MG63 (cell line): ENCODE measurements at regions not wholly inside any gene's neighbourhood (a gene's known extent, or its start where the extent isn't known, plus 50 kb on each side); places are given as distances from the start of the nearest gene placed in this dataset.
A peak's percentile ranks its signal among the peaks of the same experiment; 100 is the strongest.
"Not testable (repeated sequence)": the region's sequence is repeated elsewhere in the genome, so short reads cannot be mapped to it uniquely, and the experiment has no call there.

Experiments used
- DNase-seq: peaks from one replicate; pipeline ENCODE4 v3.0.0-alpha.2; 2020
- H3K27me3 ChIP-seq: fragments of 250-450 bp; sonication (Bioruptor Pico); 2 replicates; pipeline ENCODE4 v1.5.1; 2020; ENCODE audit warnings: mild to moderate bottlenecking, moderate library complexity
- H3K36me3 ChIP-seq: fragments of 250-450 bp; sonication (Bioruptor Pico); 2 replicates; pipeline ENCODE4 v1.5.1; 2020; ENCODE audit warnings: mild to moderate bottlenecking, moderate library complexity
- H3K4me3 ChIP-seq: fragments of 250-450 bp; sonication (Bioruptor Pico); 2 replicates; pipeline ENCODE4 v1.5.1; 2020; ENCODE audit warnings: mild to moderate bottlenecking, moderate library complexity
- H3K9me3 ChIP-seq: fragments of 250-450 bp; sonication (Bioruptor Pico); 2 replicates; pipeline ENCODE4 v1.5.1; 2020; ENCODE audit warnings: mild to moderate bottlenecking, moderate library complexity

DNA sequence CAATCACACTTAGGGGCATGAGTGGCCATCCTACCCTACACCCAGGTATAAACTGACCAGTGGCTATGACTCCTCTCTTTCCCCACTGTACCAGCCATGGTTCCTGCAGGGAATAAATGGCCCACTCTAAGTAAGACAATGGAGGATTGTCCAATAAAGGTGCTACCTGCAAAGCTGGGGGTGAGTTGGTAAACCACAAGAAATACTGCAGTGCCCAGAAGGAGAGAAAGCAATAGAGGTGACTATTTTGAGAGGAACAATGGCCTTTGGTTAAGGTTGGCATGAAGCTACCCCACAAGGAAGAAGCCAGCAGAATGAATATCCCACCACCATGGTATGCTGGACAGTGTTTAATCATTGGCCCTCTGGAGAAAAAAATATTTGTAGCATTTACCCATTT lies 233.3 kb upstream of the ECI2 start:
- no peaks in the 10 kb centered on the region for H3K9me3 ChIP-seq
- H3K27me3 ChIP-seq, result no peaks in the 10 kb centered on the region
- DNase-seq, result no peak
- H3K4me3 ChIP-seq, result no peak overlapping the region
- H3K36me3 ChIP-seq, result no peaks in the 10 kb centered on the region

DNA sequence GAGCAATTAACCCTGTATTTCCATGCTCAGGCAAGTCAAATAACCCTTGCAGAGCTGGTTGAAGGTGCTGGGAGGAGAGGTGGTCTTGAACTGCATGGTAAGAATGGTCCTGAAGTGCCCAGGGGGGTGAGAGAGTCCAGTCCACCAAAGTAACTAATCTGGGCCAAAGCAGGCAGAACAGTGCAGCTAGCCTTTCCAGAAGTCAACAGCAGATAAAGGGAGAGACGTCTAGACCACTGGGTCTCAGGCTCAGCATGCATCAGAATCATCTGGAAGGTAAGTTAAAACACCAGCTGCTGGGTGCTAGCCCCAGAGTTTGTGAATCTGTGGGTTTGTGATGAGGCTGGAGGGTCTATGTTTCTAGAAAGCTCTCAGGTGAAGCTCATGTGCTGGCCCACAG lies 232.3 kb upstream of the ECI2 start:
- Histone ChIP-seq H3K36me3 (no peaks in the 10 kb centered on the region), H3K27me3 (no peaks in the 10 kb centered on the region), H3K9me3 (no peaks in the 10 kb centered on the region), H3K4me3 (no peak overlapping the region)
- DNase-seq, result no peak

DNA sequence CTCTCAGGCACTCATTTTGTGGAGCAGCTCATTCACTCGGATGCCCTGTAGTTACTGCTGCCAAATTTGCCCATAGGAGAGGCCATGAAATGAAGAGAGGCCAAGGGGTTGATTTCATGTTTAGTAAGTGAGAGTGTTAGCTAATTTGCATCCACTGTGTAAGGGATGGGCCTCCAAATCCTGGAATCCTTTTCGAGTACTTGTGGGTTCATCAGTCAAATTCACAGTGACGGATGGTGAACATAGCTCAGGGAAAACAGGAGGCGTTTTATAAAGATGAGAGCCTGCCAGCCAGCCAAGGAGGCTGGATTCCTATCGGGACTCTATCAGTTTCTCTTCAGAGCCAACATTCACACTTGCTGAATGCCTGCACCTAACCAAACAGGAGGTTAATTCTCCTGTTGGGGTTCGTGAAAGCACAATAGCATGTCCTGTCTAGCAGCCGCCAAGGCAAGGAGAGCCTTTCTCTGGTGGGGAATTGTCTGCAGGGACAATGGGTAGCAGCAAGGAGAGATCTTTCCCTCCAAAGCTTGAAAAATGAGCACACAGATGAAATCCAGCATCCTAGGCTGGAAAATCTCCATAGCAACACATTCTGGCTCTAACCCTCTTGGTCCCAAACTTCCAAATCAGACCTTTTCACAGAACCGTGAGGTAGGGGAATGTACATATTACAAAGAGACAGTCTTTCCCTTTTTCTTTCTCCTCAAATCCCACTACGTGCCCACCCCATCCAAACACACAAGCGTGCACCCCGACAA lies 231.4 kb upstream of the ECI2 start:
- Histone ChIP-seq H3K27me3 (no peaks in the 10 kb centered on the region), H3K36me3 (no peaks in the 10 kb centered on the region), H3K4me3 (no peak overlapping the region), H3K9me3 (no peaks in the 10 kb centered on the region)
- DNase-seq, result no peak

DNA sequence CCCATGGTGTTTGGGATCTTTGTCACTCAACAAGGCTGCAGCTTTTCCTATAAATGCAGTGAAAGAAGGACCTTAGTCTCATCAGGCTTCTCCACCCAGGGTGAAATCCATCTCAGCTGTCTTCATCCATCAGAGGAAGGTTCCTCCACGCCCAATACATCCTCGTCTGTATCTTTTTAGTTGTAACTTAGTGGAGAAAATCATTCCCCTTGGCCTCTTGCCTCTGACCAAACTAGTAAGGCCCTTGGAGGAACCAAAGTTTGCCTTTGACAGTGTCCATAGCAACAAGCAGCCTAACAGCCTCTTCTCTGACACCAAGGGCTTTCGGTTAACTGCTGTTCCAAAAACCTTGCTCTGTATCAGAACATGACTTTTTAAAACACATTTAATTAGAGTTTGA lies 230.3 kb upstream of the ECI2 start:
- H3K36me3 ChIP-seq, result no peaks in the 10 kb centered on the region
- DNase-seq, result no peak
- no peaks in the 10 kb centered on the region for H3K9me3 ChIP-seq
- no peaks in the 10 kb centered on the region for H3K27me3 ChIP-seq
- no peak overlapping the region for H3K4me3 ChIP-seq

DNA sequence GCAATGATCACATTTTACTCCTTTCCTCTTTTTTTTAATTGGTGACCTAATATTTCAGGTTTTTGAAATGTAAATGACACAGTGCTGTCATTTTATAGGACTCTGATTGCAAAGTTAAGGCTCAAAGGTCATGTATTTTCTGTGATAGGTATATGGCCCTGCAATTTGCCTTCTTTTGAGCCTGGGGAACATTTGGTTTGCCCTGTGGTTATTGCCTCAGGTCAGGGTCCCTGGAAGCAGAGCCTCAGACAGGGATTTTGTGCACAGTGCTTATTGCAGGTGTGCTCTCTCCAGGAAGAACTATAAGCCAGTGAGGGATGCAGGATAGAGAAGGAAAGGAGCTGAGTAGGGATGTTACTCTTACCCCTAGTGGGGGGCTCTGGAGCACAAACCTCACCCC lies 229.3 kb upstream of the ECI2 start:
- DNase-seq, result no peak
- Histone ChIP-seq H3K4me3 (no peak overlapping the region), H3K9me3 (no peaks in the 10 kb centered on the region), H3K36me3 (no peaks in the 10 kb centered on the region), H3K27me3 (no peaks in the 10 kb centered on the region)

DNA sequence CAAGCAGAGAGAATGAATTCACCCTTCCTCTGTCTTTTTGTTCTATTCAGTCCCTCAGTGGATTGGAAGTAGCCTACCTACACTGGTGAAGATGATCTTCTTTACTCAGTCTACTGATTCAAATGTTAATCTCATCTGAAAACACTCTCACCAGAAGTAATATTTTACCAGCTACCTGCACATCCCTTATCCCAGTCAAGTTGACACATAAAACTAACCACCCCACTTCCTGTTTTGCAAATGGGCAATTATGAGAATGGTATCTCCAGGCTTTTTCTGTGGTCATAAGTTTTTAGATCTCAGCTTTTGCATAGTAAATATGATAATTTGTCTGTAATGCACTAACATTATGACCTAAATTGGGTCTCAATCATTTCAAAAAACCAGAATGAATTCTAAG lies 228.8 kb upstream of the ECI2 start:
- H3K36me3 ChIP-seq, result no peaks in the 10 kb centered on the region
- no peak for DNase-seq
- H3K4me3 ChIP-seq, result no peak overlapping the region
- H3K9me3 ChIP-seq, result no peaks in the 10 kb centered on the region
- H3K27me3 ChIP-seq, result no peaks in the 10 kb centered on the region

DNA sequence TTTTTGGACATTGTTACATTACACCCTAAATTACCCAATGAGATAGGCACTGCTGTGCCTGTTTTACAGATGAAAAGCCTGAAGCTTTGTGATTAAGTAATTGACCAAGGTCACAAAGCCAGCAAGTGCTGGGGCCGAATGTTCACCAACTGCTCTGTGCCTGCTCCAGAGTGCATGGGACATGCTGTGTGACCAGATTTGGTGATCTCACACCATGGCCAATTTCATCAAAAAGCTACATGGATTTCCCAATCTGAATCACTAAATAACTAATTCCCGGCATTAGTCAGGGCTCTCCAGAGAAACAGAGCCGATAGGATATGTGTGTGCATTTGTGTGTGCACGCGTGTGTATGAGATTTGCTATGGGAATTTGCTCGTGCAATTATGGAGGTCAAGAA lies 228.3 kb upstream of the ECI2 start:
- Histone ChIP-seq H3K9me3 (no peaks in the 10 kb centered on the region), H3K36me3 (no peaks in the 10 kb centered on the region), H3K4me3 (no peak overlapping the region), H3K27me3 (no peaks in the 10 kb centered on the region)
- no peak for DNase-seq

DNA sequence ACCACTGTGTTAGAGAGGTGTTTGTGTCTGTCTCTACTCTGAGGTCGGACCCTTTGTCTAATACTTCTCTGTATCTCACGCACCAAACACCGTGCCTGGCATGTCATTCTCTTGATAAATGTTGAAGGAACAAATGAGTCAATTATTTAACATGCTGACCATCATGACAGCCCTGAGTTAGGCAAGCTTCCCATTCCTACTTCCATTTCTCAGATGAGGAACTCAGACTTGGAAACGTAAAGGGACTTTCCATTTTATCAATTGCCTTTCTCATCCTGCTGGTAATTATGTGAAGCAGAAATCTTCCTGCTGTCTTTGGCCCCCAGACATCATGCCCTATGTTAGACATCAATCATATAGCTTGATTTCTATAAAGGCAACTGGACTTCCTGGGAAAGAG lies 227.0 kb upstream of the ECI2 start:
- H3K9me3 ChIP-seq, result no peaks in the 10 kb centered on the region
- H3K4me3 ChIP-seq, result no peak overlapping the region
- H3K36me3 ChIP-seq, result no peaks in the 10 kb centered on the region

DNA sequence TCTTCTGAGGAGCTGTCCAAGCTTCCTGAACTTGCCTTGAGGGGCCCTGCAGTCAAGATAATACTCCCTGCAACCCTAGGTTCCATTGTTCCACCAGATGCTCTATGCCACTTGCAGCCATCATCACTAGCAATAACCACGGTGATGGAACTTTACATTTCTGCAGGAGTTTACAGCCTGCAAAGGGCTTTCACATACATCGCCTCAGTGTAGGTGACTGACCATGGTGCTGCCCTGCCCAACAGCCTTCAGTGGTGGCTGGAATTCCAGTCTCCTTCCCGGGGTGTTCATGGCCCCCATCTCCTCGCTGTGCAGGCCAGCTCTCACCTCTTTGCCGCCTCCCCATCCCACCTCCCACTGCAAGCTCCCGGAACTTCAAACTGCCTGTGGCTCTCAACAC lies 225.5 kb upstream of the ECI2 start:
- Histone ChIP-seq H3K4me3 (no peak overlapping the region), H3K36me3 (no peaks in the 10 kb centered on the region), H3K27me3 (no peaks in the 10 kb centered on the region), H3K9me3 (no peaks in the 10 kb centered on the region)
- no peak for DNase-seq

More for the DNA sequence above, 227.0 kb upstream of the ECI2 start:
- DNase-seq, result no peak
- no peaks in the 10 kb centered on the region for H3K27me3 ChIP-seq

DNA sequence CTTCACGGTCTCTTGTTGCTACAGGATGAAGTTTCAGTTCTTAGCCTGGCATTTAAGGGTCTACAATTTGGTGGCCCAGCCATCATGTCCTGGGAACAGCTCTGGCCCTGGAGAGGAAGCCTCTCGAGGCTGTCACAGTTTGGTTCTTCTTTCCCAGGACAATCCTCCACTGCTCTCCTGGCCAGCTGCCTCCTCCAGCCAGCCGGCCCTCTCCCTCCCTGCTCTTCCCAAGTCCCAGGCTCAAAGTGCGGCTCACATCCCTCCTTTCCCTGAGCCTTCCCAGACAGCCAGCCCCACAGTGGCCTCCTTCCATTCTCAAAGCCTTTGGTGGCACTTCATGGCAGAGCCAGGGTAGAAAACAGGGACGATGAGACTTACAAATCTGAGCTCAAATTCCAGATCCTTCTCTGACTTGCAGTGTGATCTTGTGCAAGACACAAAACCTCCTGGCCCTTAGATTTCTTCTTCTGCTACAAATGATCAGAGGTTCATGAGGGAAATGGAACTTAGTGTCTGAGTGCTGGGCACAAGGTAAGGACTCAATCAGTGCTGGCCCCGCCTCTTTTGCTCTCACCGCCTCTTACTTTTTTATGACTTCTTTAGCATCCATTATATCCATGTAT lies 223.8 kb upstream of the ECI2 start:
- H3K4me3 ChIP-seq, result no peak overlapping the region
- DNase-seq, result peak; percentile 13

DNA sequence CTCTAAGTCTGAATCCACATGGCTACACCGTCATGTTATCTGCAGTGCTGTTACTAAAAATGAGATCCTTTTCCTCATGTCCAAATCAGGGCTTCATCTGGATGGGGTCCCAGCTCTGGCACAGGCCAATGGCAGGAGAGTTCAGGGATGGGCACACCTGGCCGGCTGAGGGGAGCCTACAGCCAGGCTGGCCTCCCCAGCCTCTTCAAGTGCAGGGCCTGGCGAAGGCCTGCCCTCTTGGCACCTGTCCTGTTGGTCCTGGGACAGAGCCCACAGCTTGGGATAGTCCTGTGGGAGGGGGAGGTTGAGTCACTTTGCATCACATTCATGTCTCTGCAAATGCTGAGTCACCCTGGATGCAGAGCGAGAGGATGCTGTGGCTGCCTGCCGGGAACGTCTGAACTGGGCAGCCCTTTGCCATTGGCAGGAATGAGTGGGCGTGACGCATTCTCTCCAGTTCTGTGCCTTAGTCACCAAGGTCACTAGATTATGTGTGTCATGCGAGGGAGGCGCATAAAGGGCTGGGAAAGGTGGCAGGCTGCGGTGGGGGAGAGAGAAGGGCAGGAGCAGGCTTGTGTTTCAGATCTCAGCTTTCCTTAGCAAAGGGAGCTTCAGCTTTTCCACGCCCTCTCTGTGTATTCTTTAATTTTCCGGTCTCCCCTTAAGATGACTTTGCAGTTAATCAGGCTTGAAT lies 223.2 kb upstream of the ECI2 start:
- peak; percentile 97 for DNase-seq
- Histone ChIP-seq H3K27me3 (no peaks in the 10 kb centered on the region), H3K4me3 (no peak overlapping the region), H3K36me3 (no peaks in the 10 kb centered on the region), H3K9me3 (no peaks in the 10 kb centered on the region)

More for the DNA sequence above, 223.8 kb upstream of the ECI2 start:
- no peaks in the 10 kb centered on the region for H3K9me3 ChIP-seq
- no peaks in the 10 kb centered on the region for H3K36me3 ChIP-seq
- no peaks in the 10 kb centered on the region for H3K27me3 ChIP-seq

DNA sequence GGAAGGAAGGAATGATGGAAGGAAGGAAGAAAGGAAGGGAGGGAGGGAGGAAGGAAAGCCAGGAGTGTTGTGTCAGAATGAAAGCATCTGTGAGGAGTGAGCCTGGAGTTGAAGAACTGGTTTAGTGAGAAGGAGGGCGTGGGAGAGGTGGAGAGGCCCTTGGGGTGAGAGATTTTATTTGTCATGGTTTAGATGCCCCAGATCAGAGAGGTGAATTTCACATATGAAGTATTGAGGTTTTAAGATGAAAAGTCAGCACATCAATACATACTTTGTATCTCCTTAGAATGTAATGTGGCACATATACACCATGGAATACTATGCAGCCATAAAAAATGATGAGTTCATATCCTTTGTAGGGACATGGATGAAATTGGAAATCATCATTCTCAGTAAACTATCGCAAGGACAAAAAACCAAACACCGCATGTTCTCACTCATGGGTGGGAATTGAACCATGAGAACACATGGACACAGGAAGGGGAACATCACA lies 222.3 kb upstream of the ECI2 start:
- not testable (repeated sequence) for H3K27me3 ChIP-seq, H3K4me3 ChIP-seq, DNase-seq, H3K36me3 ChIP-seq, H3K9me3 ChIP-seq

DNA sequence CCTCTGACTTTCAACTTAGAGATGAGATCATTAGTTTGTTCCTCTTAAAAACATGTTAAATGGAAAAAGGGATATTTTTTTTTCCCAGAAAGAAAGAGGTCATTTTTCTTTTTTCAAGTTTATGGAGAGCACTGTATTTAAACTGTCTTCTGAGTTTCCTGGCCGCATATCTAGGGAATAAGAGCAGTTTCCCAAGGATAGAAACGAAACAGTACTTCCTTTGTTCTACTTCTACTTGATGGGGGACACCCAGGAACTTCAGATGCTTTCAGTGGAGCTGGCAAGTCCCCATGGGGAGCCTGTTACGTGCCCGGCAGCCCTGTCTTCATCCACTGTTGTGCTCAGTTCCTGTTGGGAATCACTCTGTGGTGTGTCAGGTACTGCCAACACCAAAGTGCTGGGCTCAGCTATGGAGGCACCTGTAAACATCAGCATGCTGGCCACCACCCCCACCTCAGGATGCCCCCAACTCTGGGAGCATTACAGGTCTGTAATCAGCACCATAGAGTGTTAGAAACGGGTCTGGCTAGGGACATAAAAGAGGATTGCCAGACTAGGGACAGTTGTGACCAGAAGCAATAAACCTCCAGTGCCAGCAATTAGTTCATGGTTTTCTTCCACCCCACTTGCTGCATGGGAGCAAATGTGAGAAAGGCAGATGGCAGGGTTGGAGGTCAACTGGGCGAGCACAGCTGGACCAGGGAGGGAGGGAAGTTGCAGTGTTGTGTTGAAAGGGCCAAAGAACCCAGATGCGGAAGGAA lies 221.7 kb upstream of the ECI2 start:
- H3K36me3 ChIP-seq, result no peaks in the 10 kb centered on the region
- H3K9me3 ChIP-seq, result no peaks in the 10 kb centered on the region
- H3K4me3 ChIP-seq, result no peak overlapping the region
- no peaks in the 10 kb centered on the region for H3K27me3 ChIP-seq
- DNase-seq, result no peak

DNA sequence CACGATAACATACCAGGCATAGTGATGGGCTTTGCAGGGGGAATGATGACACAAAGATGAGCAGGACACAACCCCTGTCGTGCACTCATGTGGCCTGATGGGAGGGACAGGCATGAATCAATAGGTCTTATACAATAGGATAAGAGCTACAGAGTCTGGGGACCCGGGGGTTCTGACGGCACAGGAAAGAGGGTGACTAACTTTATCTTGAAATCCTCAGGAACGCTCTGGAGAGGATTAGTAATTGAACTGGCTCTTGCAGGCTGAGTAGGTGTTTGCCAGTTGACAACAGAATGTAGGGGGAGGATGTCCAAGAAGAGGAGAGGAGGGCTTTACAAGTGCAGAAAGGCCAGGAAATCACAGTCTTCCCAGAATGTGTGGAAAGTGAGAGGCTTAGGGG lies 219.9 kb upstream of the ECI2 start:
- H3K27me3 ChIP-seq, result no peaks in the 10 kb centered on the region
- no peaks in the 10 kb centered on the region for H3K36me3 ChIP-seq
- peak; percentile 58 for DNase-seq
- H3K4me3 ChIP-seq, result no peak overlapping the region
- no peaks in the 10 kb centered on the region for H3K9me3 ChIP-seq

DNA sequence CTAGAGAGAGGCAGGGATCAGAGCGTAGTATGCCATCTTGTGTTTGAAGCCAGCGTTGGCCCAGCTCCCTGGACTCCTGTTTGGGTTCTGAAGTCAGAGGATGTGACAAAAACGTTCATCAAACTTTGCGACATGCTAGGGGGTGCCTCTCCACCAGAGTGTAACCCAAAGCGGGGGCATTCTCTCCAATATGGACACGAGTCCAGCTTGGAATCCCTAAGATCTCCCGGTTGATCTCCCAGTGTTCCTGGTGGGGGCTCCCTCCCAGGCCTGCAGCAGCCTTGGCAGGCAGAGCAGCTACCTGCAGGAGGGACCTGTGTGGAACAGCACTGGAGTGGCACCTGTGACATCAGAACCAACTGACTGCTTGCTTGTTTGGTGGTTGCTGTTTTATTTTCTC lies 218.8 kb upstream of the ECI2 start:
- no peak for DNase-seq
- no peaks in the 10 kb centered on the region for H3K27me3 ChIP-seq
- H3K36me3 ChIP-seq, result no peaks in the 10 kb centered on the region
- no peak overlapping the region for H3K4me3 ChIP-seq
- no peaks in the 10 kb centered on the region for H3K9me3 ChIP-seq

DNA sequence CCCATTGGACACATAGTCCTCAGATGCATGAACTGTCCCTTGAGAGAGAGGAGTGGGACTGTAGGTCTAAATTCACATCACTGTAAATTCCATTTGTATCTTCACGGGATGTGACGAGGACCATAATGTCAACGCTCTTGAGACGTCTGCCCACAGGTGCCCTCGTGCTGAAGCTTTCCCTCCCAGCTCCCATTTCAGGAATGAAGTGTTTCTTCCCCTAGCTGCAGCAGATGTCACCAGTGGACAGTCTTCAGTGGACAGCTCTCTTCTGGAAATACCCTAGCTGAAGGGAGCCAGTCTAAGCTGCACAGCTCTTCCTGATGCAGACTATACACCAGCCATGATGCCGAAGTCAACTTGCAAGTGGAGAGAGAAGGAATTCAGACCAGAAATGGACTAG lies 217.4 kb upstream of the ECI2 start:
- DNase-seq, result no peak
- Histone ChIP-seq H3K9me3 (no peaks in the 10 kb centered on the region), H3K36me3 (no peaks in the 10 kb centered on the region)

DNA sequence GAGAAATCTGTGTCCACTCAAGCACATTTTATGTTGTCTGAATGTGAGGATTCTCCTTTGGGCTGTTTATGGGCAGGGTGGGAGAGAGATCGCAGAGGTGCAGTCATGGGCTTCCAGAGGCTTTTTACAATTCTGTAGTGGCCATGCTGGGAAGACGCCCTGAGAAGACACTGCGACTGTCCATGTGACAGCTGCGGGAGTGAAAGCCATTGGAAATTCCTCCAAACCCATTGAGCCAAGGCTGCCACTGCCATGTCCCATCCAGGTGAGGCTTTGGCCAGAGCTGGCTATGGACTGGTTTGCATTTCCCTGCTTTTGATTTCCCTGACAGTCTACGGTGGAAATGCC lies 216.9 kb upstream of the ECI2 start:
- Histone ChIP-seq H3K9me3 (no peaks in the 10 kb centered on the region), H3K4me3 (peak overlapping the region; percentile 25; the same call in 1 of the 2 replicates), H3K36me3 (no peaks in the 10 kb centered on the region), H3K27me3 (no peaks in the 10 kb centered on the region)
- no peak for DNase-seq

More for the DNA sequence above, 217.4 kb upstream of the ECI2 start:
- Histone ChIP-seq H3K27me3 (no peaks in the 10 kb centered on the region), H3K4me3 (no peak overlapping the region)
